HUES48 (cell line): ENCODE measurements at regions not wholly inside any gene's neighbourhood (a gene's known extent, or its start where the extent isn't known, plus 50 kb on each side); places are given as distances from the start of the nearest gene placed in this dataset.

ENCODE experiments used
- H3K27ac ChIP-seq: one replicate; pipeline ENCODE4 v1.7.0; 2013; ENCODE audit warnings: low read depth, low read length, inconsistent platforms
- H3K27me3 ChIP-seq: 2 replicates; pipeline ENCODE4 v1.6.1; 2013; ENCODE audit warnings: mild to moderate bottlenecking, low read length; ENCODE audit not compliant: control insufficient read depth, insufficient read depth
- H3K36me3 ChIP-seq: 2 replicates; pipeline ENCODE4 v1.6.1; 2013; ENCODE audit warnings: low read length; ENCODE audit not compliant: control insufficient read depth, insufficient read depth
- H3K4me1 ChIP-seq: 2 replicates; pipeline ENCODE4 v1.6.1; 2013; ENCODE audit warnings: mild to moderate bottlenecking, low read length; ENCODE audit not compliant: control insufficient read depth, insufficient read depth
- H3K4me3 ChIP-seq: 2 replicates; pipeline ENCODE4 v1.5.1; 2013; ENCODE audit warnings: mild to moderate bottlenecking, low read depth, low read length
- H3K9ac ChIP-seq: 2 replicates; pipeline ENCODE4 v1.6.1; 2013; ENCODE audit warnings: mild to moderate bottlenecking, low read depth, low read length, moderate library complexity
- H3K9me3 ChIP-seq: 2 replicates; pipeline ENCODE4 v1.6.1; 2013; ENCODE audit warnings: low read length; ENCODE audit not compliant: control insufficient read depth, insufficient read depth

DNA sequence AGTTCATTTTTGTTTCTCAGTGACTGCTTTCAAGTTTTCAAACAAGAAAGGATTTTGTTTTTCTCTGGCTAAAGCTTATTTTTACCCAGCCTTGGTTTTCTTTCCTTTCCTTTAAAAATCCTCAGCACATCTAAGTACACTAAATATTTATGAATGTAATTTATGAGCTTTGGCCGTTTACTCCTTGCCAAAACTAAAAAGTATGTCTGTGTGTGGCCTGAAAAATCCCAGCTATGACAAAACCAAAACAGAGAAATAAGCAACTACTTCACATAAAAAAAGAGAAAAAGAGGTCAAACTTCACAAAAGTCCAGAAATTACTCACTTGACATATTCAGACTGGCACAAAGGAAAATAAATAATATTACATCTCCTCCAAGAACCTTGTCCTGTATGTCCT is 365.1 kb upstream of the NFE2L3 start:
- no peak overlapping the region for H3K27ac ChIP-seq
- H3K9me3 ChIP-seq = no peaks in the 10 kb centered on the region
- H3K9ac ChIP-seq = no peak overlapping the region
- no peaks in the 10 kb centered on the region for H3K27me3 ChIP-seq
- H3K4me1 ChIP-seq = no peaks in the 10 kb centered on the region
- no peaks in the 10 kb centered on the region for H3K36me3 ChIP-seq
- no peak overlapping the region for H3K4me3 ChIP-seq

DNA sequence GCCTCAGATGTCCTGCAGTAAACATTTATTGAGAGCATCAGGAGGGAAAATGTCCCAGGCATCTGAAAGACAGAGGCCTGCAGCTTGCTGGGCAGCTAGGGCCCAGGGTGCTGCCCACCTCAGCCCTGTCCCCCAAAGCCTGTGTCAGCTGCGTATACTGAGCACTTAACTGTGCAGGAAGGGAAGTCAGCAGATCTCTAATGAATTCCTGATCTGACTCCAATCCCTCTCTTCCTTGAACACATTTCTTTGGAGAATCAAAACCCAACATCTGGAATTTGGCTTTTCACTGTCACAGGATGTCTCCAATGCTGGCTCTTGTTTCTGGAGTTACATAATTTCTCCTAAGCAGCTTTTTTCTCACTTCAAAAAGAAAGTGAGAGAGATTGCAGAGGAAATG is 364.7 kb upstream of the NFE2L3 start:
- no peaks in the 10 kb centered on the region for H3K36me3 ChIP-seq

DNA sequence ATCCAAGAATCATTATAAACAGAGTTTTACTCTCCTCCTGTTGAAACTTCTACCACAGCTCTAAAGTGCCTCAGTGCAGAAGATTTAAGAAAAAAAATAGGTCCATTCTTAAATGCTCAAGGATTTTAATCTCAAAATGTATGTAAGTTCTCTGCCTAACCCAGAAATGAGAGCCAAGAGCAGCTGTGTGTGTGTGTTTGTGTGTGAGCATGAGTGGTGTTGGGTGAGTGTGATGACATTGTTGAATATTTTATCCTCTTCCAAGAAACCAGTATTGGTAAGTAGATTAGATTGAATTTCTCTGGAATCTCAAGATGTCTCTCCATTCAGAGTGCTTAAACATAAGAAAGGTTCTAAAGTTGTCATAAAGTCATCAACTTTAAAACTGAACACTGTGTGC is 363.6 kb upstream of the NFE2L3 start:
- no peaks in the 10 kb centered on the region for H3K4me1 ChIP-seq

More for the DNA sequence above, 364.7 kb upstream of the NFE2L3 start:
- Histone ChIP-seq H3K4me1 (no peaks in the 10 kb centered on the region), H3K27me3 (no peaks in the 10 kb centered on the region), H3K4me3 (no peak overlapping the region), H3K27ac (no peak overlapping the region), H3K9me3 (no peaks in the 10 kb centered on the region), H3K9ac (no peak overlapping the region)

DNA sequence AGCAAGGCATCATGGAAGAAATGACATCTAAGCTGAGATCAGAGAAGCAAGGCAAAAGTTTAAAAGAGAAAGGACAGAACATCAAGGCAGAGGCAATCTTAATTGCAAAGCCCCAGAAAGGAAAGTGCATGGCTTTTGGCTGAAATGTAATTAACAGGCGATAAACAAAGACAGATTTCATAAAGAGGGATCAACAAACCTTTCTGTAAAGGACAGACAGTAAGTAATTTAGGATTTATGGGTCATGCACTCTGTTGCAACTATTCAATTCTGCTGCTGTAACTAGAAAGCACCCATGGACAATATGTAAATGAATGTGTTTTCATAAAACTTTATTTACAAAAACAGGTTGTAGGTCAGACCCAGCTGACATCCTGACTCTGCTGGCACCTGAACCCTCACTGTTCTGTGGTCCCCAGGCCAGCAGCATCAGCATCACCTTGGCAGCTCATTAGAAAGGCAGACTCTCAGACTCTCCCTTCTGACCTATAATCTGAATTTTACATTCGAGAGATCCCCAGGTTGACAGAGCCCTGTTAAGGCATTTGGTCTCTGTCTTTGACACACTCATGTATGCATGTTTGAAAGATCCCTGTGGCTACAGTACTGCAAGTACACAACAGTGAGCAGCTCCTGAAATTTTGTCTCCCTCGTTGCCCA is 362.9 kb upstream of the NFE2L3 start:
- no peak overlapping the region for H3K4me3 ChIP-seq
- H3K36me3 ChIP-seq = no peaks in the 10 kb centered on the region
- H3K9ac ChIP-seq = no peak overlapping the region
- H3K4me1 ChIP-seq = no peaks in the 10 kb centered on the region
- no peaks in the 10 kb centered on the region for H3K27me3 ChIP-seq
- H3K9me3 ChIP-seq = no peaks in the 10 kb centered on the region
- no peak overlapping the region for H3K27ac ChIP-seq

More for the DNA sequence above, 363.6 kb upstream of the NFE2L3 start:
- H3K27ac ChIP-seq = no peak overlapping the region
- no peak overlapping the region for H3K4me3 ChIP-seq
- H3K36me3 ChIP-seq = no peaks in the 10 kb centered on the region
- no peaks in the 10 kb centered on the region for H3K27me3 ChIP-seq
- no peaks in the 10 kb centered on the region for H3K9me3 ChIP-seq
- H3K9ac ChIP-seq = no peak overlapping the region

DNA sequence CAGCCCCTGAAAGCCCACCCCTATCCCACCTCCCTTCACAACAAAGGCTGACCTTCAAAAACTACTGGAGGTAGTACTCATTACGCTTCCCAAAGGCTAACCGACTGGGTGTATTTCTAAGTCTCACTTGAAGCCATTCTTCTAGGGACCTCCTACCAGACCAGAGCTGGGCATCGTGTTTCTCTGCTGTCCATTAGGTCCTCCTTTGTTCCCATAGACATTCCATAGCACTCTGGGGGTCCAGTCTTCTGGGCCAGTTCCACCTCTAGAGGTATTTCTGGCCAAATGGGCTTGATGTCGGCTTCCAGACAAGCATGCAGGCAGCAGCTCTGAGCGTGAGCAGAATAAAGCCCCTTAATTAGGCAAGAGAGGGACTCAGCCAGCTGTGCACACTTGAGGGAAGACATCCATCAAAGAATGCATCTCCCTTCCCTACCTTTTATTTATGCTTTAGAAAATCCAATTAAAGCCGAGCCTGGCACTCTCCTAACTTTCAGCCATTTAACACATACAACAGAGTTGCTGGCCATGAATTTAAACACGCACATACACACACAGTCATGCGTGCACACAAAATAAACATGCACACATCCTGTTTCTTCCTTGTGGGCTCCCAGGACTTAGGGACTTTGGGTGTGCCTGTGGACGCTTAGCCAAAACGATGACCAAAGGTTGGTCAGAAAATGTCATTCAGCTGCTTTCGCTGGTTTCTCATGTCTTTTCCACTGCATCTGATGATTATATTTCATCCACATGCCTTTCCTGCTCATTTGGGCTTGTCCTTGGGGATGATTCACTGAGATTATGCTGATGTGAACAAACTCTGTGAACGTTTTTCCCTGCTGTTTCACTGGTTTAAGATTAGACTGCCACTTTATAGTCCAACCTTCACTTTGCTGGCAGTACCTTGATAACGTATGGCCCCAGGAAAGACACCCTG is 362.0 kb upstream of the NFE2L3 start:
- H3K4me3 ChIP-seq = no peak overlapping the region
- H3K4me1 ChIP-seq = no peaks in the 10 kb centered on the region
- no peak overlapping the region for H3K9ac ChIP-seq

DNA sequence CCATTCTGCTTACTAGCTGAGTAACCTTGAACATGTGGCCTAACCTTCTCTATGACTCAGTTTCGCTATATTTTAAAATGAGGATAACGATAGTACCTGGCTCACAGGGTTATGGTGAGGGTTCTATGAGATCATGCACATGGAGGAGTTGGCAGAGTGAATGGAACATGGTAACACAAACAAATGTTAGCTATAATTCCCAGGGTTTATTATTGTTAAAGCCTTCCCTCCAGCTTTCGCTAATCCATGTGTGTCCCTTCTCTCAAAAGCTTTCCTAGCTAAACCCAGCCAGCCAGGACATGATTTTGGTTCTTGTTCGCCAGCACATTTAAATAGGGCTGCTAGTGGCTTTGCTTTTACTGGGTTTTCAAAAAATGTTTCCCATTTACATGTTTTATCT is 361.0 kb upstream of the NFE2L3 start:
- no peak overlapping the region for H3K4me3 ChIP-seq
- no peaks in the 10 kb centered on the region for H3K4me1 ChIP-seq
- no peaks in the 10 kb centered on the region for H3K27me3 ChIP-seq
- no peak overlapping the region for H3K27ac ChIP-seq
- H3K36me3 ChIP-seq = no peaks in the 10 kb centered on the region
- H3K9ac ChIP-seq = no peak overlapping the region
- no peaks in the 10 kb centered on the region for H3K9me3 ChIP-seq

More for the DNA sequence above, 362.0 kb upstream of the NFE2L3 start:
- no peak overlapping the region for H3K27ac ChIP-seq
- no peaks in the 10 kb centered on the region for H3K27me3 ChIP-seq
- H3K9me3 ChIP-seq = no peaks in the 10 kb centered on the region
- no peaks in the 10 kb centered on the region for H3K36me3 ChIP-seq

DNA sequence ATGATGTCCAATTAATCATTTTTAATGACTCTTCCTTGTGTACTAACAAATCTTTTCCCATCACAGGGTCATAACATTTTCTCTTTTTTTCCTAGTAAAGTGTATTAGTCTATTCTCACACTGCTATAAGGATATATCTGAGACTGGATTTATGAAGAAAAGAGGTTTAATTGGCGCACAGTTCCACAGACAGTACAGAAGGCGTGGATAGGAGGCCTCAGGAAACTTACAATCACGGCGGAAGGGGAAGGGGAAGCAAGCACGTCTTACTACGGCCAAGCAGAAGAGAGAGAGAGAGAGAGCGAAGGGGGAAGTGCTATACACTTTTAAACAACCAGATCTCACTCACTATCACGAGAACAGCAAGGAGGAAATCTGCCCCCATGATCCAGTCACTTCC is 359.4 kb upstream of the NFE2L3 start:
- Histone ChIP-seq H3K4me1 (no peaks in the 10 kb centered on the region), H3K27me3 (no peaks in the 10 kb centered on the region), H3K9me3 (no peaks in the 10 kb centered on the region), H3K4me3 (no peak overlapping the region), H3K36me3 (no peaks in the 10 kb centered on the region), H3K9ac (no peak overlapping the region), H3K27ac (no peak overlapping the region)

DNA sequence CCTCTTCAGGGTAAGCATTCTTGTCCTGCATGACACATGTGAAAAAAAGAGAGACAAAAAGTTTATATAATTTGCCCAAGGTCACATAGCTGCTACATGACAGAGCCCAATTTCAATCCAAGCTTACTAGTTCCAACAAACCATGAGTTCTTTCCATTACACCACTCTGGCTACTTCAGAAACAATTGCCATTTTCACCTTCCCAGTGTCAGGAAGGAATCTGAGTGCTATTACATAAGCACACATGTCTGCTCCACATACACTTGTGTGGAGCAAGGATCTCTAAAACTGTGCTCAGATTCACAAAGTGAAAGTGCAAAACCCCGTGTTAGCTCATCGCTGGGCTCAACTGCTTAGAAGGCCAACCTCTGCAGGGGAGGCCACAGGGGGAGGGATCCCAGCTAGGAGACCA is 356.2 kb upstream of the NFE2L3 start:
- Histone ChIP-seq H3K36me3 (no peaks in the 10 kb centered on the region), H3K4me3 (no peak overlapping the region), H3K27ac (no peak overlapping the region), H3K9ac (no peak overlapping the region), H3K27me3 (no peaks in the 10 kb centered on the region), H3K9me3 (no peaks in the 10 kb centered on the region), H3K4me1 (no peaks in the 10 kb centered on the region)

DNA sequence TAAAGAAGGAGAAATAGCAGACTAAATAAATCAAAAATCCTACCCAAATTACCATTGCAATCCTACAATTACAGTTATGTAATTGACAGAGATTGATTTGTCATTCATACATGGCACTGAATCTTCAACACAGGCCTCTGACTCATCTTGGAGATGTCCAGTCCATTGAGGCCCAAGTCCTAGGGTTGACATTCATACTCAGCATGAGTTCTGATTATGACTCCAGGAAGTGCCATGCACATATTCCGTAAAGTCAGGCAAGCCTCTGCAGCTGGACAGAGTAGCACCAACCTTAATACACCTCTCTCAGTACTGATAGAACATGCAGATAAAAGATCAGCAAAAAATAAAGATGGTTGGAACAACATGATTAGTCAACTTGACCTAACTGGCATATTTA is 353.7 kb upstream of the NFE2L3 start:
- no peak overlapping the region for H3K9ac ChIP-seq
- no peak overlapping the region for H3K4me3 ChIP-seq
- no peaks in the 10 kb centered on the region for H3K9me3 ChIP-seq
- no peaks in the 10 kb centered on the region for H3K27me3 ChIP-seq
- H3K4me1 ChIP-seq = no peaks in the 10 kb centered on the region
- H3K36me3 ChIP-seq = no peaks in the 10 kb centered on the region
- H3K27ac ChIP-seq = no peak overlapping the region

DNA sequence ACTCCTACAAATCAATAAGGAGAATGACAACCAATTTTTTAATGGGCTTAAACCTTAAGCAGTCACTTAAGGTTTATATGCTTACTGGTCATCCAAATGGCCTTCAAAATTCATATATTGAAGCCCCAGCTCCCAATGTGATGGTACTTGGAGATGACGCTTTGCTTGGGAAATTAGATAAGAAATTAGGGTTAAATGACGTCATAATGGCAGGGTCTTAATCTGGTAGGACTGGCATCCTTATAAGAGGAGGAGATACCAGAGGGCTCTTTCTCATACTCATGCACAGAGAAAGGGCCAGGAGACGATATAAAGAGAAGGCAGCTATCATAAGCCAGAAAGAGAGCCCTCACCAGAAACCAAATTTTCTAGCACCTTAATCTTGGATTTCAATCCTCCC is 350.8 kb upstream of the NFE2L3 start:
- no peak overlapping the region for H3K27ac ChIP-seq
- no peaks in the 10 kb centered on the region for H3K27me3 ChIP-seq
- no peaks in the 10 kb centered on the region for H3K4me1 ChIP-seq
- H3K4me3 ChIP-seq = no peak overlapping the region
- no peaks in the 10 kb centered on the region for H3K9me3 ChIP-seq
- H3K36me3 ChIP-seq = no peaks in the 10 kb centered on the region
- H3K9ac ChIP-seq = no peak overlapping the region

DNA sequence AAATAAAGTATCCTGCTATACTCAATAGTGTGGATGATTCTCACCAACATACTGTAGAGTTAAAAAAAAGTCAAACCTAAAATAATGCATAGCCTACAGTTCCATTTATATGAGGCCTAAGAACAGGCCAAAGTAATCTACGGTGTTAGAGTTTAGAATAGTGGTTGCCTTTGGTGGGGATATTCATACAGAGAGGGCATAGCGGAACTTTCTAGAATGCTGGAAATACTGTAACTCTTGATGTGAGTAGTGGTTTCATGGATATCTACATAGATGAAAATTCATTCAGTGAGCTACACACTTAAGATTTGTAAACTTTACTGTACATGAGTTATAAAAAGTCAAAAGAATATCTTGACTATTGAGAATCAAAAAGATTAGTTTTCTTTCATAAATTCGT is 349.9 kb upstream of the NFE2L3 start:
- no peaks in the 10 kb centered on the region for H3K4me1 ChIP-seq
- H3K4me3 ChIP-seq = no peak overlapping the region

More for the DNA sequence above, 349.9 kb upstream of the NFE2L3 start:
- Histone ChIP-seq H3K27ac (no peak overlapping the region), H3K27me3 (no peaks in the 10 kb centered on the region), H3K9me3 (no peaks in the 10 kb centered on the region), H3K36me3 (no peaks in the 10 kb centered on the region), H3K9ac (no peak overlapping the region)
